DOHH2 (cell line): ENCODE measurements at regions not wholly inside any gene's neighbourhood (a gene's known extent, or its start where the extent isn't known, plus 50 kb on each side); places are given as distances from the start of the nearest gene placed in this dataset.

ENCODE experiments used
- H3F3A ChIP-seq: fragments of 200-600 bp; sonication (generic), shearing (Covaris generic); 2 replicates; pipeline ENCODE4 v1.6.0; 2016; ENCODE audit warnings: antibody characterized with exemption, mild to moderate bottlenecking; ENCODE audit not compliant: control insufficient read depth, insufficient read depth
- H3K27ac ChIP-seq: fragments of 200-600 bp; sonication (generic); 2 replicates; pipeline ENCODE4 v1.5.1; 2014; ENCODE audit warnings: low read depth, mild to moderate bottlenecking, low read length, moderate library complexity
- H3K27me3 ChIP-seq: fragments of 200-600 bp; sonication (generic); 2 replicates; pipeline ENCODE4 v1.6.1; 2014; ENCODE audit warnings: mild to moderate bottlenecking, low read length, mixed read lengths; ENCODE audit not compliant: control insufficient read depth
- H3K36me3 ChIP-seq: fragments of 200-600 bp; sonication (generic); 2 replicates; pipeline ENCODE4 v1.6.1; 2014; ENCODE audit warnings: mild to moderate bottlenecking, low read length, moderate library complexity, mixed read lengths; ENCODE audit not compliant: control insufficient read depth
- H3K4me1 ChIP-seq: fragments of 200-600 bp; sonication (generic); 2 replicates; pipeline ENCODE4 v1.6.1; 2014; ENCODE audit warnings: mild to moderate bottlenecking, low read length, mixed read lengths; ENCODE audit not compliant: control insufficient read depth
- H3K4me2 ChIP-seq: fragments of 200-600 bp; sonication (generic); 2 replicates; pipeline ENCODE4 v1.6.0; 2014; ENCODE audit warnings: mild to moderate bottlenecking, low read length, moderate library complexity
- H3K4me3 ChIP-seq: fragments of 200-600 bp; sonication (generic); 2 replicates; pipeline ENCODE4 v1.5.1; 2014; ENCODE audit warnings: mild to moderate bottlenecking, low read length, mixed read lengths
- H3K79me2 ChIP-seq: fragments of 200-600 bp; sonication (generic); 2 replicates; pipeline ENCODE4 v1.6.1; 2014; ENCODE audit warnings: mild to moderate bottlenecking, low read length, mixed read lengths; ENCODE audit not compliant: control insufficient read depth
- H3K9me2 ChIP-seq: fragments of 200-600 bp; sonication (generic); replicated peaks from 2 replicates; pipeline ENCODE4 v1.6.1; 2014; ENCODE audit warnings: mild to moderate bottlenecking, low read length, mixed read lengths; ENCODE audit not compliant: control insufficient read depth
- H3K9me3 ChIP-seq: fragments of 200-600 bp; sonication (generic); 2 replicates; pipeline ENCODE4 v1.6.1; 2014; ENCODE audit warnings: antibody characterized with exemption, low read length, mixed read lengths; ENCODE audit not compliant: control insufficient read depth, insufficient read depth
- H4K20me1 ChIP-seq: fragments of 200-600 bp; sonication (generic); 2 replicates; pipeline ENCODE4 v1.6.0; 2014; ENCODE audit warnings: low read depth, mild to moderate bottlenecking, antibody characterized with exemption, low read length, moderate library complexity; ENCODE audit not compliant: control insufficient read depth, insufficient read depth
- EZH2phosphoT487 ChIP-seq: fragments of 200-600 bp; sonication (generic); IDR thresholded peaks from 2 replicates; pipeline ENCODE4 v1.6.1; 2017; ENCODE audit warnings: borderline replicate concordance, mild to moderate bottlenecking, antibody characterized with exemption, low read length, moderate library complexity, mixed read lengths
- TF ChIP-seq, protein P1 (sequence below): fragments of 200-600 bp; sonication (generic); IDR thresholded peaks from one replicate; pipeline ENCODE4 v1.5.1; 2014; ENCODE audit warnings: antibody characterized with exemption, mild to moderate bottlenecking, low read depth, low read length; ENCODE audit not compliant: poor library complexity, severe bottlenecking

DNA sequence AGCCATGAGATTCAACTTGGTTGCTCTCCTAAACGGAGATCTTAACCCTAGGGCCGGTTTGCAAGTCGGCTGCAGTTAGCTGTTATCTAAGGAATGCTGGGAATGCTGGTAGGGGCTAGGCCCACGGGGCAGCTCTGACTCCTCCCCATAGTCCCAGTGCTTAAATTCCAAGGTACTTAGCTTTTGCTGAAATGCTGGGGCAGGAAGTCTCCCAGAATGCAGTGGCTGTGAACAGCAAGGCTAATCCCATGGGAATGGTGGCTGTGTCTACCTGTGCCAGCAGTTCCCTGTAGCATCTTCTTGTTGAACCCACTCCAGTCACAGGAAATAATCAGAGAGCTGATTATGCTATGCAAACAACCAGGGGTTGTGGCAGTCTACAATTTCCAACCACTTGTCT is 102.5 kb upstream of the TJP1 start:
- H3K27me3 ChIP-seq: peaks cover 17% of the 10 kb centered on the region
- no peak overlapping the region for H3K27ac ChIP-seq
- no peaks in the 10 kb centered on the region for H3F3A ChIP-seq
- no peaks in the 10 kb centered on the region for H4K20me1 ChIP-seq
- no peaks in the 10 kb centered on the region for H3K36me3 ChIP-seq
- TF ChIP-seq, protein P1, sequence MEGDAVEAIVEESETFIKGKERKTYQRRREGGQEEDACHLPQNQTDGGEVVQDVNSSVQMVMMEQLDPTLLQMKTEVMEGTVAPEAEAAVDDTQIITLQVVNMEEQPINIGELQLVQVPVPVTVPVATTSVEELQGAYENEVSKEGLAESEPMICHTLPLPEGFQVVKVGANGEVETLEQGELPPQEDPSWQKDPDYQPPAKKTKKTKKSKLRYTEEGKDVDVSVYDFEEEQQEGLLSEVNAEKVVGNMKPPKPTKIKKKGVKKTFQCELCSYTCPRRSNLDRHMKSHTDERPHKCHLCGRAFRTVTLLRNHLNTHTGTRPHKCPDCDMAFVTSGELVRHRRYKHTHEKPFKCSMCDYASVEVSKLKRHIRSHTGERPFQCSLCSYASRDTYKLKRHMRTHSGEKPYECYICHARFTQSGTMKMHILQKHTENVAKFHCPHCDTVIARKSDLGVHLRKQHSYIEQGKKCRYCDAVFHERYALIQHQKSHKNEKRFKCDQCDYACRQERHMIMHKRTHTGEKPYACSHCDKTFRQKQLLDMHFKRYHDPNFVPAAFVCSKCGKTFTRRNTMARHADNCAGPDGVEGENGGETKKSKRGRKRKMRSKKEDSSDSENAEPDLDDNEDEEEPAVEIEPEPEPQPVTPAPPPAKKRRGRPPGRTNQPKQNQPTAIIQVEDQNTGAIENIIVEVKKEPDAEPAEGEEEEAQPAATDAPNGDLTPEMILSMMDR: no peak
- no peak for TF ChIP-seq EZH2phosphoT487
- no peaks in the 10 kb centered on the region for H3K9me2 ChIP-seq
- no peaks in the 10 kb centered on the region for H3K9me3 ChIP-seq
- H3K4me1 ChIP-seq: no peaks in the 10 kb centered on the region
- H3K4me3 ChIP-seq: no peak overlapping the region
- no peaks in the 10 kb centered on the region for H3K79me2 ChIP-seq
- no peak overlapping the region for H3K4me2 ChIP-seq

DNA sequence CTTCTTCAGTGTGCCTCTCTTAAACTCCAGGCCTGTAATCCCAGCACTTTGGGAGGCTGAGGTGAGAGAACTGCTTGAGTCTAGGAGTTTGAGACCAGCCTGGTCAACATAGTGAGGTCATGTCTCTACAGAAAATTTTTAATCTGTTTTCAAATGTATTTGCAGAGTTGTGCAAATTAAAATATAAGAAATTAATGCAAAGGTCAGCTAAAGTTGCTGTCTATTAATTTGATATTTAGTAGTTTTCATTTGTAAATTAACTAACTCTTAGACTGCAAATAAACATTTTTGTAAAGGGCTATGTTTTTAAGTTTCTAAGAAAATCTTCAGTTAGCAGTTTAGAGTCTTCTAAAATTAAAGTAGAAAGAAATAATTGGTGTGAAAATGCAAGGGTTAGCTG is 99.9 kb upstream of the TJP1 start:
- H3K9me3 ChIP-seq: no peaks in the 10 kb centered on the region
- no peaks in the 10 kb centered on the region for H3F3A ChIP-seq
- no peak overlapping the region for H3K27ac ChIP-seq
- TF ChIP-seq, protein P1: no peak
- TF ChIP-seq EZH2phosphoT487: no peak
- H3K4me2 ChIP-seq: no peak overlapping the region
- peaks cover 17% of the 10 kb centered on the region for H3K27me3 ChIP-seq
- no peak overlapping the region for H3K4me3 ChIP-seq
- no peaks in the 10 kb centered on the region for H3K9me2 ChIP-seq
- H3K4me1 ChIP-seq: no peaks in the 10 kb centered on the region
- no peaks in the 10 kb centered on the region for H4K20me1 ChIP-seq
- no peaks in the 10 kb centered on the region for H3K36me3 ChIP-seq
- no peaks in the 10 kb centered on the region for H3K79me2 ChIP-seq

DNA sequence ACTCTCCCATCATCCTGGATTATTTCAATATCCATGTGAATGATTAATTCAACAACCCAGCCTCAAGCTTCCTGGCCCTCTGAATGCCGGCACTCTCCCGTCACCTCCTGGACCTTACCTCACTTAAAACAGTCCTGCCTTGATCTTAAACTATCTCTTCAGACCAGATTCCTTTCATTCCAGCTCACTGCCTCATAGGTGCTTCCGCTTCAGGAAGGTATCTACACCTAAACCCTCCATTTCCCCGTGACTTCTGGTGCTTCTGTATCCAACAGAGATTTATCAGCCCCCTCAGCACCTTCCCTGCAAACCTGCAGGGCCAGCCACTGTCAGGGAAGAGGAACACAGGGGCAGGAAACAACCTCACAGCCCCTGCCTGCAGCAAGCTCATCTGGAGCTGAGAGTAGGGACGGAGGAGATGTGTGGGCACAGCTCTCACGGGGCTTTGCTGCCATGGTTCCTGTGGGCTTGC is 98.9 kb upstream of the TJP1 start:
- H3K9me2 ChIP-seq: no peaks in the 10 kb centered on the region
- H3F3A ChIP-seq: no peaks in the 10 kb centered on the region
- H4K20me1 ChIP-seq: no peaks in the 10 kb centered on the region
- H3K36me3 ChIP-seq: no peaks in the 10 kb centered on the region
- no peaks in the 10 kb centered on the region for H3K79me2 ChIP-seq
- H3K9me3 ChIP-seq: no peaks in the 10 kb centered on the region
- H3K27me3 ChIP-seq: peaks cover 17% of the 10 kb centered on the region
- no peak overlapping the region for H3K4me2 ChIP-seq
- no peak overlapping the region for H3K27ac ChIP-seq
- H3K4me1 ChIP-seq: no peaks in the 10 kb centered on the region
- H3K4me3 ChIP-seq: no peak overlapping the region
- TF ChIP-seq, protein P1: no peak
- TF ChIP-seq EZH2phosphoT487: no peak

DNA sequence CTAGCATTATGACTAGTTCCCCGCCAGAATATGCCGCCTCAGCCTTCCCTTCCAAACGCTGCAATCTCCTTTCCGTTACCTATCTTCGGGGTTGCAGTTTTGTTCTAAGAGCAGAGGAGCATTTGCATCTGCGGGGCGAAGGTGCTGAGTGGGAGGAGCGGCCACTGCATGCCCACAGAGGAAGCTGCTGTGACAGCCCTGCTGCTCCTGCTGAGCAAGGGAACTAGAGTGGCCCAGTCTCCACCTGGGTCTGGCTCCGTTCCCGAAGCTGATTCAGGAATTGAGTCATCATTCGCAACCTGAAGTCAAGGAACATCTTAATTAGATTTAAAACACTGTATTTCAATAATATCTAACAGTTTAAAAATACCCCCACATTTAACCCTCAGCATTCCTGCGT is 98.2 kb upstream of the TJP1 start:
- no peaks in the 10 kb centered on the region for H3K9me2 ChIP-seq
- no peaks in the 10 kb centered on the region for H3F3A ChIP-seq
- peaks cover 17% of the 10 kb centered on the region for H3K27me3 ChIP-seq
- no peaks in the 10 kb centered on the region for H4K20me1 ChIP-seq
- no peaks in the 10 kb centered on the region for H3K4me1 ChIP-seq
- no peak overlapping the region for H3K4me3 ChIP-seq
- H3K36me3 ChIP-seq: no peaks in the 10 kb centered on the region
- TF ChIP-seq EZH2phosphoT487: no peak
- TF ChIP-seq, protein P1: no peak
- no peaks in the 10 kb centered on the region for H3K79me2 ChIP-seq
- no peak overlapping the region for H3K4me2 ChIP-seq
- H3K27ac ChIP-seq: no peak overlapping the region
- H3K9me3 ChIP-seq: no peaks in the 10 kb centered on the region
